ENCODE measurements at regions not wholly inside any gene's neighbourhood (a gene's known extent, or its start where the extent isn't known, plus 50 kb on each side); places are given as distances from the start of the nearest gene placed in this dataset.

DNA sequence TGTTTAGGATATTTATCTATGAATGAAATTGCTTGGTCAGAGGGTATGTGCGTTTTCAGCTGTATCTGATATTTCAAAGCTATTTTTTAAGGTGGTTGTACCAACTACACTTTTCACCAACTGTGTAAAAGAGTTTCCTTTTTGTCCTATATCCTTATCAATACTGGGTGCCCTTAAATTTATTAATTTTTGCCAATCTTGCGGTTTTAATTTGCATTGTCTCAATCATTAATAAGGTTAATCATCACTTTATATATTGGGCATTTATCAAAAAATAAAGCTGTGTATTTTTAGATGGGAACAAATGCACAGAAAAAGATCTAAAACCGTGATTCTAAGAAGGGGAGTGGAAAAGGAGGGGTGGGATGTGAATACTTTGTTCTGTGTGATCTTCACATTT lies 66.7 kb upstream of the SALL4 start:
- TF ChIP-seq, protein P1, sequence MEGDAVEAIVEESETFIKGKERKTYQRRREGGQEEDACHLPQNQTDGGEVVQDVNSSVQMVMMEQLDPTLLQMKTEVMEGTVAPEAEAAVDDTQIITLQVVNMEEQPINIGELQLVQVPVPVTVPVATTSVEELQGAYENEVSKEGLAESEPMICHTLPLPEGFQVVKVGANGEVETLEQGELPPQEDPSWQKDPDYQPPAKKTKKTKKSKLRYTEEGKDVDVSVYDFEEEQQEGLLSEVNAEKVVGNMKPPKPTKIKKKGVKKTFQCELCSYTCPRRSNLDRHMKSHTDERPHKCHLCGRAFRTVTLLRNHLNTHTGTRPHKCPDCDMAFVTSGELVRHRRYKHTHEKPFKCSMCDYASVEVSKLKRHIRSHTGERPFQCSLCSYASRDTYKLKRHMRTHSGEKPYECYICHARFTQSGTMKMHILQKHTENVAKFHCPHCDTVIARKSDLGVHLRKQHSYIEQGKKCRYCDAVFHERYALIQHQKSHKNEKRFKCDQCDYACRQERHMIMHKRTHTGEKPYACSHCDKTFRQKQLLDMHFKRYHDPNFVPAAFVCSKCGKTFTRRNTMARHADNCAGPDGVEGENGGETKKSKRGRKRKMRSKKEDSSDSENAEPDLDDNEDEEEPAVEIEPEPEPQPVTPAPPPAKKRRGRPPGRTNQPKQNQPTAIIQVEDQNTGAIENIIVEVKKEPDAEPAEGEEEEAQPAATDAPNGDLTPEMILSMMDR (IDR thresholded peaks at IDR 0.05) = no peak
- TF ChIP-seq POLR2A (IDR thresholded peaks at IDR 0.05) = no peak
- TF ChIP-seq EP300 (IDR thresholded peaks at IDR 0.05; ENCODE audit: low read depth) = no peak

Data from transverse colon (tissue), 3 donors.